Aorta (tissue), 5 donors: ENCODE measurements at regions not wholly inside any gene's neighbourhood (a gene's known extent, or its start where the extent isn't known, plus 50 kb on each side); places are given as distances from the start of the nearest gene placed in this dataset.

Experiments
- ATAC-seq: fragments of 200-7000 bp; cut with Tn5 transposase; one replicate; pipeline ENCODE4 v1.9.1; 2022; ENCODE audit warnings: moderate library complexity; ENCODE audit not compliant: low FRiP score
- DNase-seq, 2 donors: peaks; one replicate each; pipeline ENCODE4 v3.0.0-alpha.2; 2020
- H3K27ac ChIP-seq, 2 donors: one replicate each; pipeline ENCODE4 v1.5.1; 2013; ENCODE audit warnings: low read length in 2 of 2, mild to moderate bottlenecking in 2 of 2, moderate library complexity in 2 of 2, control low read depth in 1 of 2, inconsistent platforms in 1 of 2, low read depth in 1 of 2
- H3K27me3 ChIP-seq, 2 donors: one replicate each; pipeline ENCODE4 v1.6.1; 2013; ENCODE audit warnings: control low read depth in 1 of 2, low read length in 1 of 2, mild to moderate bottlenecking in 1 of 2, moderate library complexity in 1 of 2; ENCODE audit not compliant: insufficient read depth in 2 of 2, control insufficient read depth in 1 of 2
- H3K36me3 ChIP-seq, 2 donors: one replicate each; pipeline ENCODE4 v1.6.1; 2013; ENCODE audit warnings: control low read depth in 1 of 2, low read length in 1 of 2, mild to moderate bottlenecking in 1 of 2; ENCODE audit not compliant: insufficient read depth in 2 of 2, control insufficient read depth in 1 of 2
- H3K4me1 ChIP-seq, 2 donors: one replicate each; pipeline ENCODE4 v1.6.1; 2013; ENCODE audit warnings: low read length in 2 of 2, control low read depth in 1 of 2, mild to moderate bottlenecking in 1 of 2, moderate library complexity in 1 of 2; ENCODE audit not compliant: insufficient read depth in 2 of 2, control insufficient read depth in 1 of 2
- H3K4me3 ChIP-seq, 2 donors: one replicate each; pipeline ENCODE4 v1.5.1; 2013; ENCODE audit warnings: low read length in 2 of 2, control low read depth in 1 of 2, mild to moderate bottlenecking in 1 of 2
- H3K9me3 ChIP-seq: one replicate; pipeline ENCODE4 v1.6.1; 2013; ENCODE audit warnings: mild to moderate bottlenecking, low read length; ENCODE audit not compliant: control insufficient read depth
- WGBS, 2 donors: extraction: QIAGEN DNeasy Blood & Tissue Kit; methylation state at CpG; one replicate each; pipeline ENCODE4 v1.1.7; 2013; 5-methylcytosine and 5-hydroxymethylcytosine counted together
- intact Hi-C, 2 donors: fragments of 100-400 bp; cut with DNase I; formaldehyde crosslinking; loops; one replicate each; pipeline versions ENCODE4 v1.14.2 to v1.15.0; 2022
- donor health status: healthy with polysubstance abuse.
- donor health status: Bipolar disorder and iron deficiency.
- donor health status: DM: no; HTN: no; CAD: no.
- donor health status: DM: no; HTN: no; CAD: no.
- donor health status: DM: yes; HTN: yes; CAD: no.

- WGBS, 2 donors = 66 to 69% methylated on average over 11 of the region's 11 CpGs
- peak in 1 of 2 donors; percentile 55 for DNase-seq
- Histone ChIP-seq H3K36me3 (no peaks in the 10 kb centered on the region), H3K4me3 (no peak overlapping the region), H3K27ac (no peak overlapping the region), H3K9me3 (no peaks in the 10 kb centered on the region), H3K27me3 (no peaks in the 10 kb centered on the region), H3K4me1 (peaks cover 0 to 1% of the 10 kb centered on the region in 2 donors)
- intact Hi-C loops = no loop called here
- ATAC-seq = no peak
Measured at GRCh38 chr13:29901710-29902631, 51.6 kb upstream of the UBL3 start.
